H1 (cell line): ENCODE measurements at regions not wholly inside any gene's neighbourhood (a gene's known extent, or its start where the extent isn't known, plus 50 kb on each side); places are given as distances from the start of the nearest gene placed in this dataset.

Experiments
- BCL11A ChIP-seq, 2 experiments: IDR thresholded peaks; one replicate each; pipeline ENCODE4 v1.6.1; 2011; ENCODE audit warnings: low read depth in 2 of 2, low read length in 2 of 2, mild to moderate bottlenecking in 2 of 2
- CEBPB ChIP-seq: IDR thresholded peaks from 2 replicates; pipeline ENCODE4 v1.6.1; 2012; ENCODE audit warnings: low read depth, low read length
- POLR2AphosphoS5 ChIP-seq: IDR thresholded peaks from 2 replicates; pipeline ENCODE4 v1.6.1; 2011; ENCODE audit warnings: low read depth, low read length
- TEAD4 ChIP-seq: IDR thresholded peaks from 2 replicates; pipeline ENCODE4 v1.6.1; 2012; ENCODE audit warnings: low read depth, low read length, inconsistent platforms, mixed read lengths
- TF ChIP-seq, protein P1 (sequence below), 3 experiments: IDR thresholded peaks; 1 replicate in 2 of 3; 2 replicates in 1 of 3; pipeline versions ENCODE4 v1.5.1 to v1.6.1; 2011; ENCODE audit warnings: low read length in 3 of 3, mild to moderate bottlenecking in 3 of 3, inconsistent platforms in 2 of 3, low read depth in 1 of 3, moderate library complexity in 1 of 3; ENCODE audit not compliant: insufficient read depth in 1 of 3; ENCODE audit errors: control extremely low read depth in 1 of 3

DNA sequence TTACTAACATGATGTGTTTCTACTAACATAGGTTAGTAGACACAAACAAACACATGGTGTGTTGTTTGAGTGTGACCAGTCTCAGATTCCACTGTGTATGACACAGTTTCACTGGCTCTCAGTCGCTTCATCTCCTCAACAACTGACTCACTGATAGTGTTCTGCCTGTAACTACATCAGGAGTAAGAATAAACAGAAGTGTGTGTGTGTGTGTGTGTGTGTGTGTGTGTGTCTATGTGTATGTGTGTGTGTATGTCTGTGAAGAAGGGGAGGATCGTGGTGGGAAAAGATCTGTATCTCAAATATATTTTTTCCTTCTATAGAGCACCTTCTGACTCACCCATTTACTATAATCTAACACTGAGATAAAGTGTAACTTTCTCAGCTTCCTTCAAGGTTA lies 391.0 kb downstream of the PTPRC start:
- TF ChIP-seq POLR2AphosphoS5 (no peak), CEBPB (no peak), BCL11A (IDR thresholded peaks at IDR 0.05; ENCODE audit: low read depth in 2 of 2, low read length in 2 of 2) (no peak), TEAD4 (no peak)
- TF ChIP-seq, protein P1, sequence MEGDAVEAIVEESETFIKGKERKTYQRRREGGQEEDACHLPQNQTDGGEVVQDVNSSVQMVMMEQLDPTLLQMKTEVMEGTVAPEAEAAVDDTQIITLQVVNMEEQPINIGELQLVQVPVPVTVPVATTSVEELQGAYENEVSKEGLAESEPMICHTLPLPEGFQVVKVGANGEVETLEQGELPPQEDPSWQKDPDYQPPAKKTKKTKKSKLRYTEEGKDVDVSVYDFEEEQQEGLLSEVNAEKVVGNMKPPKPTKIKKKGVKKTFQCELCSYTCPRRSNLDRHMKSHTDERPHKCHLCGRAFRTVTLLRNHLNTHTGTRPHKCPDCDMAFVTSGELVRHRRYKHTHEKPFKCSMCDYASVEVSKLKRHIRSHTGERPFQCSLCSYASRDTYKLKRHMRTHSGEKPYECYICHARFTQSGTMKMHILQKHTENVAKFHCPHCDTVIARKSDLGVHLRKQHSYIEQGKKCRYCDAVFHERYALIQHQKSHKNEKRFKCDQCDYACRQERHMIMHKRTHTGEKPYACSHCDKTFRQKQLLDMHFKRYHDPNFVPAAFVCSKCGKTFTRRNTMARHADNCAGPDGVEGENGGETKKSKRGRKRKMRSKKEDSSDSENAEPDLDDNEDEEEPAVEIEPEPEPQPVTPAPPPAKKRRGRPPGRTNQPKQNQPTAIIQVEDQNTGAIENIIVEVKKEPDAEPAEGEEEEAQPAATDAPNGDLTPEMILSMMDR (IDR thresholded peaks at IDR 0.05; ENCODE audit: control extremely low read depth in 1 of 3, insufficient read depth in 1 of 3, low read depth in 1 of 3, low read length in 3 of 3): no peak
